Fibroblast of mammary gland (primary cell): ENCODE measurements at regions not wholly inside any gene's neighbourhood (a gene's known extent, or its start where the extent isn't known, plus 50 kb on each side); places are given as distances from the start of the nearest gene placed in this dataset.
"Not testable (repeated sequence)": the region's sequence is repeated elsewhere in the genome, so short reads cannot be mapped to it uniquely, and the experiment has no call there.

Experiments used
- DNase-seq: peaks from one replicate; pipeline ENCODE4 v3.0.0-alpha.2; 2010; ENCODE audit warnings: low read depth
- H3K4me3 ChIP-seq: 2 replicates; pipeline ENCODE4 v1.5.1; 2011; ENCODE audit warnings: low read depth, mild to moderate bottlenecking, low read length, moderate library complexity; ENCODE audit not compliant: control insufficient read depth
- TF ChIP-seq, protein P1 (sequence below): conservative IDR thresholded peaks from 2 replicates; pipeline ENCODE4 v1.5.1; 2011; ENCODE audit warnings: low read depth, low read length, inconsistent platforms; ENCODE audit not compliant: control insufficient read depth, insufficient read depth

DNA sequence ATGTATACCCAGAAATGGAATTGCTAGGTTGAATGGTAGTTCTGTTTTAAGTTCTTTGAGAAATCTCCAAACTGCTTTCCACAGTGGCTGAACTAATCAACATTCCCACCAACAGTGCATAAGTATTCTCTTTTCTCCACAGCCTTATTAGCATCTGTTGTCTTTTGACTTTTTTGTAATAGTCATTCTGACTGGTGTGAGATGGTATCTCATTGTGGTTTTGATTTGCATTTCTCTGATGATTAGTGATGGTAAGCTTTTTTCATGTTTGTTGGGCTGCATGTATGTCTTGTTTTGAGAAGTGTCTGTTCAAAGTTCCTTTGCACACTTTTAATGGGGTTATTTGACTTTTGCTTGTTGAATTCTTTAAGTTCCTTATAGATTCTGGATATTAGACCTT, 52.4 kb upstream of the EHHADH start:
- not testable (repeated sequence) for H3K4me3 ChIP-seq, DNase-seq

DNA sequence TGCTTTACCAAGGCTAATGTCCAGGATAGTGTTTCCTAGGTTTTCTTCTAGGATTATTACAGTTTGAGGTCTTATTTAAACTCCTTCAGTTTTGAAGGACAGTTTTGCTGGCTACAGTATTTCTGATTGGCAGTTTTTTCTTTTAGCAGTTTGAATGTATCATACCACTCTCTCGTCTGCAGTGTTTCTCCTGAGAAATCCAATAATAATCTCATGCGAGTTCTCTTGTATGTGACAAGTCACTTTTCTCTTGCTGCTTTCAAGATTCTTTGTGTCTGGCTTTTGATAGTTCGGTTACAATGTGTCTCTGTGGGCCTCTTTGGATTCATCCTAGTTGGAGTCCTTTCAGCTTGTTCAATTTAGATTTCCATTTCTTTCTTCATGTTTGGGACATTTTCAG, 53.0 kb upstream of the EHHADH start:
- DNase-seq = no peak
- TF ChIP-seq, protein P1, sequence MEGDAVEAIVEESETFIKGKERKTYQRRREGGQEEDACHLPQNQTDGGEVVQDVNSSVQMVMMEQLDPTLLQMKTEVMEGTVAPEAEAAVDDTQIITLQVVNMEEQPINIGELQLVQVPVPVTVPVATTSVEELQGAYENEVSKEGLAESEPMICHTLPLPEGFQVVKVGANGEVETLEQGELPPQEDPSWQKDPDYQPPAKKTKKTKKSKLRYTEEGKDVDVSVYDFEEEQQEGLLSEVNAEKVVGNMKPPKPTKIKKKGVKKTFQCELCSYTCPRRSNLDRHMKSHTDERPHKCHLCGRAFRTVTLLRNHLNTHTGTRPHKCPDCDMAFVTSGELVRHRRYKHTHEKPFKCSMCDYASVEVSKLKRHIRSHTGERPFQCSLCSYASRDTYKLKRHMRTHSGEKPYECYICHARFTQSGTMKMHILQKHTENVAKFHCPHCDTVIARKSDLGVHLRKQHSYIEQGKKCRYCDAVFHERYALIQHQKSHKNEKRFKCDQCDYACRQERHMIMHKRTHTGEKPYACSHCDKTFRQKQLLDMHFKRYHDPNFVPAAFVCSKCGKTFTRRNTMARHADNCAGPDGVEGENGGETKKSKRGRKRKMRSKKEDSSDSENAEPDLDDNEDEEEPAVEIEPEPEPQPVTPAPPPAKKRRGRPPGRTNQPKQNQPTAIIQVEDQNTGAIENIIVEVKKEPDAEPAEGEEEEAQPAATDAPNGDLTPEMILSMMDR = no peak
- H3K4me3 ChIP-seq = no peak overlapping the region

- peak; percentile 62 for DNase-seq
- TF ChIP-seq, protein P1 = peak; percentile 86
- no peak overlapping the region for H3K4me3 ChIP-seq
Measured at GRCh38 chr3:185308126-185308754, 54.4 kb upstream of the EHHADH start.

- TF ChIP-seq, protein P1 = no peak
- no peak overlapping the region for H3K4me3 ChIP-seq
- no peak for DNase-seq
Measured at GRCh38 chr3:185309302-185309701, 53.6 kb upstream of the MAP3K13 start.

GRCh38 chr3:185309795-185310194, 53.1 kb upstream of the MAP3K13 start:
- H3K4me3 ChIP-seq = no peak overlapping the region
- TF ChIP-seq, protein P1 = no peak
- DNase-seq = no peak

GRCh38 chr3:185311991-185312390, 50.9 kb upstream of the MAP3K13 start:
- H3K4me3 ChIP-seq = no peak overlapping the region
- TF ChIP-seq, protein P1 = no peak
- no peak for DNase-seq
